HCT116 (cell line): ENCODE measurements at regions not wholly inside any gene's neighbourhood (a gene's known extent, or its start where the extent isn't known, plus 50 kb on each side); places are given as distances from the start of the nearest gene placed in this dataset.

ENCODE experiments used
- ATAC-seq: fragments of 200-7000 bp; cut with Tn5 transposase; 2 replicates; pipeline ENCODE4 v1.9.1; 2020; ENCODE audit warnings: mild to moderate bottlenecking, moderate library complexity
- BruUV-seq: library from RNA; stranded (reverse); fragments of 400-500 nt; replicated peaks from 2 replicates; lab custom pipeline; 2021; lab: Mats Ljungman, UMichigan
- CTCF ChIA-PET: fragments of 300-600 bp; sonication (Branson Sonifier 250); formaldehyde crosslinking; loops from one replicate; lab custom pipeline; 2021; ENCODE audit warnings: antibody characterized with exemption; lab: Charles Lee
- POLR2A ChIA-PET: fragments of 300-600, 350-600 bp; sonication (Branson Sonifier 250); formaldehyde crosslinking; loops from one replicate; lab custom pipeline; 2021; ENCODE audit warnings: antibody characterized with exemption; lab: Charles Lee
- RAD21 ChIA-PET, 2 experiments: fragments of 300-600 bp; sonication (Branson Sonifier 250); formaldehyde crosslinking; loops; one replicate each; lab custom pipeline; 2023; ENCODE audit warnings: low total read pairs in 2 of 2; ENCODE audit not compliant: uncharacterized antibody in 2 of 2, unreplicated experiment in 2 of 2, low non-redundant PET in 1 of 2; lab: Charles Lee
- DNase-seq: peaks from one replicate; pipeline ENCODE4 v3.0.0-alpha.2; 2010; ENCODE audit warnings: low read depth, low spot score
- H2AFZ ChIP-seq: fragments of 200-600 bp; shearing (Covaris generic), sonication (generic); 2 replicates; pipeline ENCODE4 v1.6.1; 2017; ENCODE audit warnings: low read depth, mixed run types, mixed read lengths, antibody characterized with exemption, low read length; ENCODE audit not compliant: poor library complexity, severe bottlenecking
- H3K27ac ChIP-seq: 2 replicates; pipeline ENCODE4 v1.5.1; 2012; ENCODE audit warnings: low read depth, low read length
- H3K27me3 ChIP-seq: fragments of 200-600 bp; sonication (generic); 2 replicates; pipeline ENCODE4 v1.6.1; 2016; ENCODE audit warnings: mixed run types, low read length, mixed read lengths; ENCODE audit not compliant: insufficient read depth
- H3K36me3 ChIP-seq, 2 experiments: fragments of 200-500 bp in 1 of 2; fragments of 200-600 bp in 1 of 2; sonication (Bioruptor generic) in 1 of 2; sonication (generic) in 1 of 2; 2 replicates each; pipeline versions ENCODE4 v1.5.1 to v1.6.1; 2014 to 2016; ENCODE audit warnings: low read length in 2 of 2, inconsistent platforms in 1 of 2, mixed read lengths in 1 of 2, mixed run types in 1 of 2; ENCODE audit not compliant: insufficient read depth in 2 of 2, control insufficient read depth in 1 of 2
- H3K4me1 ChIP-seq, 2 experiments: fragments of 200-600 bp in 1 of 2; sonication (generic) in 1 of 2; 2 replicates each; pipeline versions ENCODE4 v1.5.1 to v1.6.1; 2012 to 2017; ENCODE audit warnings: low read length in 2 of 2, inconsistent platforms in 1 of 2, mild to moderate bottlenecking in 1 of 2, mixed read lengths in 1 of 2, mixed run types in 1 of 2, moderate library complexity in 1 of 2; ENCODE audit not compliant: insufficient read depth in 2 of 2, control insufficient read depth in 1 of 2
- H3K4me2 ChIP-seq: fragments of 200-600 bp; sonication (generic); 2 replicates; pipeline ENCODE4 v1.6.1; 2017; ENCODE audit warnings: mixed run types, low read length, mixed read lengths
- H3K4me3 ChIP-seq, 2 experiments: fragments of 200-600 bp in 1 of 2; sonication (generic) in 1 of 2; replicated peaks in 1 of 2; 2 replicates each; pipeline ENCODE4 v1.5.1; 2011 to 2016; ENCODE audit warnings: low read length in 2 of 2, control low read depth in 1 of 2, low read depth in 1 of 2, mild to moderate bottlenecking in 1 of 2, mixed read lengths in 1 of 2, mixed run types in 1 of 2
- H3K79me2 ChIP-seq: fragments of 200-600 bp; sonication (generic); 2 replicates; pipeline ENCODE4 v1.6.1; 2017; ENCODE audit warnings: mild to moderate bottlenecking, mixed run types, low read length, moderate library complexity, mixed read lengths; ENCODE audit not compliant: insufficient read depth
- H3K9ac ChIP-seq: fragments of 200-600 bp; sonication (generic); 2 replicates; pipeline ENCODE4 v1.6.1; 2016; ENCODE audit warnings: low read length, mixed read lengths
- H3K9me2 ChIP-seq: fragments of 200-600 bp; sonication (generic), shearing (Covaris generic); 2 replicates; pipeline ENCODE4 v1.6.1; 2017; ENCODE audit warnings: mixed run types, mild to moderate bottlenecking, moderate library complexity; ENCODE audit not compliant: insufficient read depth
- H3K9me3 ChIP-seq, 2 experiments: fragments of 200-500 bp in 1 of 2; fragments of 200-600 bp in 1 of 2; sonication (Bioruptor generic) in 1 of 2; sonication (generic) in 1 of 2; 2 replicates each; pipeline ENCODE4 v1.6.1; 2014 to 2017; ENCODE audit warnings: low read length in 2 of 2, mixed read lengths in 2 of 2, inconsistent platforms in 1 of 2, low read depth in 1 of 2, mild to moderate bottlenecking in 1 of 2, mixed run types in 1 of 2, moderate library complexity in 1 of 2; ENCODE audit not compliant: control insufficient read depth in 1 of 2, insufficient read depth in 1 of 2
- H4K20me1 ChIP-seq: fragments of 200-600 bp; sonication (generic), shearing (Covaris generic); 2 replicates; pipeline ENCODE4 v1.6.1; 2017; ENCODE audit warnings: mixed run types, mild to moderate bottlenecking, moderate library complexity; ENCODE audit not compliant: insufficient read depth
- ATF3 ChIP-seq: IDR thresholded peaks from 2 replicates; pipeline ENCODE4 v1.6.1; 2012
- CEBPB ChIP-seq: IDR thresholded peaks from 2 replicates; pipeline ENCODE4 v1.6.1; 2012; ENCODE audit warnings: low read depth
- CTCF ChIP-seq, 3 experiments: fragments of 200-600 bp in 1 of 3; sonication (generic) in 1 of 3; IDR thresholded peaks in 2 of 3; conservative IDR thresholded peaks in 1 of 3; 2 replicates each; pipeline ENCODE4 v1.5.1; 2012 to 2017; ENCODE audit warnings: low read depth in 2 of 3, low read length in 2 of 3, antibody characterized with exemption in 1 of 3, borderline replicate concordance in 1 of 3, control low read depth in 1 of 3, mild to moderate bottlenecking in 1 of 3, mixed read lengths in 1 of 3, mixed run types in 1 of 3, moderate library complexity in 1 of 3; ENCODE audit not compliant: insufficient read depth in 1 of 3
- EGR1 ChIP-seq: IDR thresholded peaks from 2 replicates; pipeline ENCODE4 v1.6.1; 2012; ENCODE audit warnings: low read depth
- EZH2 ChIP-seq: fragments of 200-600 bp; sonication (generic); IDR thresholded peaks from 2 replicates; pipeline ENCODE4 v1.6.1; 2017; ENCODE audit warnings: antibody characterized with exemption, mixed run types
- EZH2phosphoT487 ChIP-seq: fragments of 200-600 bp; IDR thresholded peaks from 2 replicates; pipeline ENCODE4 v1.6.1; 2018; ENCODE audit warnings: antibody characterized with exemption, borderline replicate concordance
- FOSL1 ChIP-seq: IDR thresholded peaks from 2 replicates; pipeline ENCODE4 v1.6.1; 2012; ENCODE audit warnings: low read depth
- JUND ChIP-seq: IDR thresholded peaks from 2 replicates; pipeline ENCODE4 v1.6.1; 2012
- MAX ChIP-seq: IDR thresholded peaks from 2 replicates; pipeline ENCODE4 v1.6.1; 2012
- POLR2A ChIP-seq: IDR thresholded peaks from 2 replicates; pipeline ENCODE4 v1.7.0; 2011; ENCODE audit warnings: borderline replicate concordance; ENCODE audit not compliant: insufficient read depth, insufficient read length; ENCODE audit errors: extremely low read depth
- POLR2AphosphoS5 ChIP-seq: IDR thresholded peaks from 2 replicates; pipeline ENCODE4 v1.6.1; 2011; ENCODE audit warnings: mild to moderate bottlenecking, low read depth, low read length, moderate library complexity
- SP1 ChIP-seq: IDR thresholded peaks from 2 replicates; pipeline ENCODE4 v1.6.1; 2012; ENCODE audit warnings: low read depth
- SRF ChIP-seq: IDR thresholded peaks from 2 replicates; pipeline ENCODE4 v1.6.1; 2012; ENCODE audit warnings: low read depth
- TCF7L2 ChIP-seq: IDR thresholded peaks from 2 replicates; pipeline ENCODE4 v1.7.0; 2011; ENCODE audit warnings: borderline replicate concordance, inconsistent platforms; ENCODE audit not compliant: insufficient read depth, insufficient read length; ENCODE audit errors: extremely low read depth
- YY1 ChIP-seq: IDR thresholded peaks from 2 replicates; pipeline ENCODE4 v1.6.1; 2011; ENCODE audit warnings: low read length, low read depth, moderate library complexity, mild to moderate bottlenecking; ENCODE audit not compliant: insufficient replicate concordance; ENCODE audit errors: extremely low read depth
- ZBTB33 ChIP-seq: IDR thresholded peaks from 2 replicates; pipeline ENCODE4 v1.6.1; 2011; ENCODE audit warnings: mild to moderate bottlenecking, low read length, moderate library complexity; ENCODE audit not compliant: insufficient replicate concordance; ENCODE audit errors: extremely low read depth
- ZFX ChIP-seq: fragments of 450-650 bp; IDR thresholded peaks from 2 replicates; pipeline ENCODE4 v1.6.1; 2017
- ZNF274 ChIP-seq: fragments of 200-500 bp; sonication (Bioruptor generic); IDR thresholded peaks from 2 replicates; pipeline ENCODE4 v1.6.1; 2014; ENCODE audit warnings: mild to moderate bottlenecking, low read depth, low read length, inconsistent platforms
- intact Hi-C: fragments of 100-400 bp; cut with micrococcal nuclease; formaldehyde crosslinking; loops from 2 replicates; pipeline ENCODE4 v1.10.0; 2022

- ChIA-PET CTCF (no interaction called here), RAD21 (no interaction called here), POLR2A (interaction anchor here (1.0 to 1.5 kb wide), 2 partner anchors 13 kb away, joined by 3 to 6 read pairs; no protein-coding TSS in a partner anchor)
- Histone ChIP-seq H4K20me1 (no peaks in the 10 kb centered on the region), H2AFZ (peak overlapping the region; percentile 72), H3K4me1 (peaks cover 29 to 30% of the 10 kb centered on the region in 2 experiments), H3K9ac (no peak overlapping the region), H3K4me3 (no peak overlapping the region), H3K27me3 (no peaks in the 10 kb centered on the region), H3K9me2 (no peaks in the 10 kb centered on the region), H3K9me3 (no peaks in the 10 kb centered on the region), H3K36me3 (no peaks in the 10 kb centered on the region), H3K79me2 (no peaks in the 10 kb centered on the region), H3K27ac (no peak overlapping the region), H3K4me2 (no peak overlapping the region)
- intact Hi-C loops: no loop called here
- DNase-seq (no peak), ATAC-seq (no peak)
- TF ChIP-seq TCF7L2 (no peak), POLR2AphosphoS5 (no peak), ZBTB33 (no peak), CTCF (IDR thresholded peaks at IDR 0.05 in 2 of 3, conservative IDR thresholded peaks at IDR 0.05 in 1 of 3; ENCODE audit: borderline replicate concordance in 1 of 3, insufficient read depth in 1 of 3, low read depth in 2 of 3, low read length in 2 of 3) (no peak), ATF3 (no peak), MAX (no peak), EGR1 (no peak), CEBPB (no peak), FOSL1 (no peak), SRF (no peak), EZH2phosphoT487 (no peak), SP1 (no peak), POLR2A (no peak), ZFX (no peak), JUND (no peak), EZH2 (no peak), YY1 (no peak), ZNF274 (no peak)
- no TSS peak for BruUV-seq
These were observed 59.4 kb upstream of the TMEM17 start for GRCh38 chr2:62565309-62565908.
